Dermis microvascular lymphatic vessel endothelial cell (primary cell): ENCODE measurements at regions not wholly inside any gene's neighbourhood (a gene's known extent, or its start where the extent isn't known, plus 50 kb on each side); places are given as distances from the start of the nearest gene placed in this dataset.

Source experiments
- DNase-seq, 2 donors: peaks; one replicate each; pipeline versions ENCODE4 v3.0.0 to v3.0.0-alpha.2; 2010; ENCODE audit warnings: low read depth in 2 of 2

DNA sequence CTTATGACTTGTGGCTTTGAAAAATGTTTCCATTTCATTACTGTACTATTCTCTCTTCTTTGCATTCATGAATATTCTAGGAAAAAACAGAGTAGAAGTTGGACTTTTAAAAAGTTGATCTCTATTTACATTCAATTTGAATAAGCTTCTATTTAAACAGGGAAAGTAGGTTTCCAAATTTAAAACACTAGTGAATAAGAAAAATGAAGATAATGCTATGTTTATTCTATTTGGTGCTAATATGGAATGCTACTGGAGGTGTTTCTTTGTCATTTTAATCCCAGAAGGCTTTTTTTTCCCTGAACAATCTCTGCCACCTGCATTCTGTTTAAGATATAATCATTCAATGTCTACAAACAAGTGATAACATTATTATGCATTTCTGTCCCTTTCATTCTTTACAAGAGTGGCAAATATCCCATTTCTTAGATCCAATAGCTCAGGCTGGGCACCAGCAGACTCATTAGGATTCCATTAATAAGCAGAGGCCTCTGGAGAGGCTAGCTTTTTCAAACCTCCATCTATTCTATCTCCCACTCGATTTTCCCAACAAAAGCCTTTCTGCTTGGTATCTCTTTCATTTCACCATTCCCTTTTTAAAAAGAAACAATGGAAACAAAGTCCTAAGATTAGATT lies 1001.6 kb upstream of the CDH8 start:
- no peak for DNase-seq

DNA sequence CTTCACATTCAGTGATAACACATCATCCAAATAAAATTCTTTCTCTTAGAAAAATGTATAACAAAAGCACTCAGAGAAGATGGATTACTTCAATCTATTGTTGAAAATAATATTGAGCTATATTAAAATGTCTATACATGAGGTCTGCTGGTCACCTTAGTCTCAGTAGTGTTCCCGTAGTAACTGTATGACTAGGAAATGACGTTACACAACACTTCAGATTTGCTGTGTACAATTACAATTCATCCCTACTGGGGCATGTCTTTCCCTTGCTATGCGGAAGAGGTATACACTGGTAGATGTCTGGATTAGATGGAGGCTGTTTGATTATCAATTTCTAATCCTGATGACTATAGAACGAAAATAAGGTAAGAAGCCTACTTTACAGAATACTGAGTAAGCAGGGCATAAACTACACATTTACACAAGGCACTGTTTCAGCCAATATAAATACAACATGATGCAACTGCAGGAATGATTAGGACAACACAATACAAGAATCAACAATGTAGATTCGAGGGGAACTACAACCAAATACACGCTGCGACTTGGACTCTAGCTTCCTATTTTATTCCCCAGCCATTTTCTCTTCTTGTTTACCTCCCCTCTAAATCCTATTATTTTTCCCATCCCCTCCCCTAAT lies 982.5 kb upstream of the CDH8 start:
- DNase-seq, result no peak

DNA sequence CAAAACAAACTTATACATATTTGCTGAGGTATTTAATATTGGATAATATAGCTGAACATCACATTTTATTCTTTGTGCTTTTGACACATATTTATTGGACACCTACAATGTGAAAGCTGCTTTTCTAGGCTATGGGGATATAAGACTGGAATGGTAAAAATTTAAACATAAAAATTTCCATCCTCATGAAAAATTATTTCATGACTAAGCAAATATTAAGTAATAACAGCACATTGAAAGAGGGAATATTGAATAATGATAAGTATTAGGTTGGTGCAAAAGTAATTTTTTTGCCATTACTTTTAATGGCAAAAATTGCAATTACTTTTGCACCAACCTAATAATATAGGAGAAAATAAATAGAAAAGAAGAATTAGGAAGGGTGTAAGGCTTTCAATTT lies 972.5 kb upstream of the CDH8 start:
- no peak for DNase-seq

DNA sequence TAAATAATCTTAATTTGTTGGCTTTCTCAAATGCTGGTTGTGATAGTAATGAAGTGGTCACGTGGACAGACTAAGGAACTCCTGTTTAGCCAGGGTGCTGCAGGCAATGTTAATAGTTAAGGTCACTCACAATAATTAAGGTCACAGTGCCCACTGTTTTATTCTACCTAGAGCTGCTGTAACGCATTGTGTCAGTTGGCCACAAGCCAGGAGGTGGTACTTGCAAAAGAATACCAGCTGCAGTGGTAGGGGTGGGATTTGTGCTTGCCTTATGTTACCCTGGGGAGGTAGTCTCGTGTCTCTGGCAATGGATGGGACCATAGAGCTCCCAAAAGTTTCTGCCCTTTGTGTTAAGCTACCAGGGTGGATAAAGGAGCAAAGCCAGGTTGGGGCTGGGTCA lies 969.1 kb upstream of the CDH8 start:
- DNase-seq, result no peak

DNA sequence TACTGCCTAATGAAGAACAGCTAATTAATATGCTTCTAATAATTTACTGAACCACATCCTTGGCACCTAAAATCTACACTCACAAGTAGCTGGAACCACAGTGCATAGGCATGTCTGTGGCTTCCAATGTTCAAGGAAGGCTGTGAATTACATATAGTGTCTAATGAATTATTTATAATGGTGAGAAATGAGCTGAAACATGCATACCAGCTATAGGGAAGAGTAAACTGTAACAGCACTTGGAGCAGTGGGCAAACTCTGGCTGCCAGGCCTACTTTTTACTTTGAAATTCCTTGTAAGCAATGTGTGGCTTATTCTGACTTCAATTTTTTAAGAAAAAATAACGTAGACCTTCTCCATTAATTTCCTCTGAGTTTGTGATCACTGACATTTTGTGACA lies 953.2 kb upstream of the CDH8 start:
- no peak for DNase-seq

DNA sequence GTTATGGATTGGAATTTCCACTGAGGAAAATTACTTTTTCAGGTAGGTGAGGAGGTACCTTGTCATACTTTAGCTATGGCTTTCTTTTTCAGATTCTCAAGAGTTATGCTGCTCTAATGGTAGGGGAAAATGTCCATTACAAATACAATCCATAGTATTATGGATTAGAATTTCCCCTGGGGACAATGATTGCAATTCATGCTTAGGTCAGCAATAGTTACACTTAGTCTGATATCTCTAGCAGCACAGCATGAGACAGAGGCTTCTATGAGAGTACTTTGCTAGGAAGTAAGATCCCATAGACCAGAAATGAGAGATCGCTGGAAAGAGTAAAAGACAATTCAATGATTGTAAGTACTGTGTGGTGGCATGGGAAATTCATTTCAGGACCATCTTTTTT lies 949.5 kb upstream of the CDH8 start:
- DNase-seq, result no peak

DNA sequence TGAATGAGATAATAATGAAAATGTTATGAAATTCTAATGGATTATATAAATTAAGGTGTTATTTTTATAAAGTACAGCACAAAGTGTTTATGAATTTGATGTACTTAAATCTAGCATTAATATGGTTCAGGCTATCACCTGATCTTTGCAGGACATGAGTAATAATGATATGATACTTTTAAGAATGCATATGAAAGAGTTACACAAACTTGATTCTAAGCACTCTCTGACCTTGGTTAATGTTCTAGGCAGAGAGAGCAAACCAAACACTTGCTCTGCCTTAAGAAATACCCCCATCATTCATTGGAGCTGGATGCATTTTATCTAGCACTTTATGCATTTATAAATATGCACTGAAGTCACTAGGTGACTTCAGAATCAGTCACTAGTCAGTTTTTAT lies 942.2 kb upstream of the CDH8 start:
- DNase-seq, result no peak

DNA sequence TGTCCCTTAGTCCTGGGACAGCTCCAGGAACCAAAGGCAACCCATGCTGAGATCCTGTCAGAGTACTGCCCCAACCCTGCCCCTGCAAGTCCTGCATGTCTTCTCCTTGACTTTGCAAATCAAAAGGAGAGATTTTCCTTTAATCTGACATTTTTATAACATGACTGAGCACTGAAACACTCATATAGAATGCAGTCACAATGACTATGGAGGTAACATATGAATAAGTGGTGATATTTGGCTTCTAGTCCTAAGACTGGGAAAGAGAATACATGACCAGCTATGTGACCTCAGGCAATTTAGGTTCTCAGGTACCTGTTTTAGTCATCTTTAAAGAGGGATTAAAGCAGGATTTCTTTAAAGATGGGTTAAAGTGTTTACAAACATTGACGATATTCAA lies 941.6 kb upstream of the CDH8 start:
- DNase-seq, result no peak

DNA sequence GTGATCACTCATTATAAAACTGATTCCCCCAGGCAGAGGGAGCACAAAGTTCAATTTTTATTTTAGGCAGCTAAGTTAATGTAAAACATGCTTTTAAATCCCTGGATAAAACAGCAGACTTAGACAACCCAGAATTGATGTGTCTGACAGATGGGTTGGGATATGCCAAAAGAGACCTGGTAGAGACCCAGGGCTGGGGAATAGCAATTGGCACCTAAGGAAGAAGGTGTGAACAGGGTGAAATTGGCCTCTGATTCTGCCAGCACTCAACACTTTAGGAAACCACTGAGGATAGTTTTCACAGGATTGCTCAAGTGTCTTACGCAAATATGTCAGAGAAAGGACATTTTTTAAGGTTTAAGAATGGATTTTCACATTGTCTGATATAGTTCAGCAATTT lies 938.2 kb upstream of the CDH8 start:
- DNase-seq, result no peak

DNA sequence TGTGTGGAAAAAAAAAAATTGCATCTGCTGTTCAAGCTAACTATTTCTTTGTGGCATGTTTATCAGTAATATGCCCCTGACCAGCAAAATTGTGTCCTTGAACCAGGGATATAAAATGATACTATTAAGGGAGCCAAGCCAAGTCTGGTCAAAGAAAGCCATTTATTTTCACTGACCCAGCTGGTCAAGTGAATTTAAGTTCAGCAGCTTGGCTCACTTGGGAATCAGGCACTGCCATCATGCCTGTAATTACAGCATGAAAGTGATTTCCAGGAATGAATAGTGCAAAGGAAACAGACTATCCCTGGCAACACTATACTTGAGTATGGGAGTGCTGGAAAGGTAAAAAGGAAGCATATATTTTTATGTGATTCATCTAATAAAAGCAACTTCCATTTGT lies 934.6 kb upstream of the CDH8 start:
- no peak for DNase-seq

DNA sequence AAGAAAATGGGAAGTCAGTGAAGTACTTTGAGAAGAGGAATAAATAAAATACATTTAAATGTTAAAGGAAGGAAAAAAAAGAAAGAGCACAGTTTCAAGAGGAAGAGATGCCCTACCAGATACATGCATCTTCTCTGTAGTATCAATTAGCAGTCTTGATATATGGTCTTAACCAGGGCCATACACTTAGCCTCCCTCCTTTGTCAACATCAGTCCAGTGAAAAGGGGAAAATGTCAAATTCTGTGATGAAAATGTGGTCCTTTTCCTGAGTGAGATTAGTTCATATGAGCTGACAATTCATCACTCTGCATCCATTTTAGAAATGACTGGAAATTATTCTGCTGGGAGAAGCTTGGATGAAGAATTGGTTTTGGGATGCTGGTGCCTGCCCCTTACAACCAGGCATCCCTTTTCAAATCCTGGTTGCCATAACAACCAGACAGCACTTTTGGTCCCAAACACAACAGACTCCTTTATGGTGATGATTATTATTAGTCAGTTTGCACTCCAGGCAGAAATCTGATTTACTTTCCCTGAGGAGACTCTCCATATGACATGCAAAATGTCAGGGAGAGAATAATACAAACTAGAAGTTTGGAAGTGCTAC lies 933.6 kb upstream of the CDH8 start:
- DNase-seq, result no peak

DNA sequence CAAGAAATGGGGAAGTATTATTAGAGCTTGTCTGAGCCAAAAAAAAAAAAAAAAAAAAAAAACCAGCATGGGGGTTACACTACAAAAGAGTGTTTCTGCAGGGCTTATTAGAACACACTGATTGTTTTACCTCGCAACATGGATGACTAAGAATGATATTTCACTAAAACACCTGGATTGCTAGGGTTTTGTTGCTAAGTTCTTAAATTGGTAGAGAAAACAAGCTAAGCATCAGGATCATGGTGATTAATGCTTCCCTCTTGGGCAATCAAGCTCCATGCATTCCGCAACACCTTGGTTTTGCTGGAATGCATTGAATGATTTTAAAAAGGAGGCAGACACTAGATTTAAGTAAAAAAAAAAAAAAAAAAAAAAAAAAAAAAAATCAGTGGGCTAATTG lies 931.4 kb upstream of the CDH8 start:
- no peak for DNase-seq

DNA sequence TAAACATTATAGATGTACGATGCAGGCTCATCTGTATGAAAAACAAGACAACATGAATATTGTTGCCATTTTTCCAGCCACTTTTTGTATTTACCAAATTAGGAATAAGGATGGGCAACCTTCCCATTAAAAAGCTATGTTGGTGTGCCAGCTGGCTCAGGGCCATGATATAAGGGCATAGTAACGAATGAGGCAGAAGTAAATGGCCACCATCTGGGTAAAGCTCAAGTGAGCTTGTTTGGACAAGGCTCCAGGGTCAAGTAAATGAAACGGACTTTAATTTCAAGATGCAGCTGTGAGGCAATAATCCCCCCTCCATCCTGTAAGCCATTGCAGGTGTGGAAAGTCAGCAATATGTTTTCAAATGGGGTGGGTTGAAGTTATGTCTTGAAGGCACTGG lies 930.9 kb upstream of the CDH8 start:
- DNase-seq, result no peak

DNA sequence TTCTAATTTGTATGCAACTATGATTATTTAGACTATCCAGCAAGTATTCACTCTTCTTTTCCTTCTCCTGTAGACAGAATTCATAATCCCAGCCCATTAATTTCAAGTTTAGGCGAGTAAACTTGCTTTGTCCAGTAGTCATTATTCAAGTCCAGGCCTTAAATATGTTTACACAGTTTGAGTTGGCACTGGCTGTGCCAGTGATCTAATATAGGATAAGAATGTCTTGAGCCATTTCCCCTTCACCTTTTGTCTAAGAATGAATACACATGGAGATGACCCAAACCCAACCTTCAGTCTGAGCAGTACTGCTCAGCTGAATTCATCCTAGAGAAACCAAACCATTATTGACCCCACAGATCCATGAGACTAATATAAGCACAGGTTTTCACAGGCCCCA lies 930.4 kb upstream of the CDH8 start:
- DNase-seq, result no peak

DNA sequence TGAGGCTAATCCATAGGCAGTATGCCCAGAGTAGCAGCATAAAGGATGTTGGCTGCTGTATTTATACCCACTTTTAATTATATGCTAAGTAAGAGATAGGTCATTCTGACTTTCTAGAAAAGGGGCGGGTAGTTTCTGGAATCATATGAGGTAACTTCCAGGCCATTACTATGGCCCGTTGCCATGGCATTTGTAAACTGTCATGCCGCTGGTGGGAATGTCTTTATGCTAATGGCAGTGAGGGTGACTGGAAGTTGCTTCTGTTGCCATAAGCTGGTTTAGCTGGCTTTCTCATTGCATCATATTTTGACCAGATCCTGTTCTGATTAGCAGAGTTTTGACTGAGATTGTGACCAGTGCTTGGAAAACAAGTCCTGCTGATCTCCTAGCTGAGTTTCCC lies 929.6 kb upstream of the CDH8 start:
- DNase-seq, result no peak

DNA sequence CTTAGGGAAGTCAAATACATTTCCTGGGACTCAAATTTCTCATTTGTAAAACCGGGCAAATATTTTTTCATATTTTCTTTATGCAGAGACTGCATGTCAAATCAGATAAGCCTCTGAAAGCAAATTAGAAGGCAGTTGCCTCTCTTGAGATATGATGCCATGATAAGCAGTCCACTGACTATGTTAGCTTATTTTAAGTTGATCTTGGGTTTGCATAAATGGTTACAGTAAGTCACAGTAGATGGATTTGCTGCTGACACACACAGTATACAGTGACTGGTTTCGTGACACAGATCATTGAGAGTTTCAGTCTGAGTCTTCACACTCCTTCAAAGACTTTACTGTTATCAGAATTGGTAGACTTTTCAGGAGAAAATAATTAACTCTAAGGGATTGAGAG lies 927.6 kb upstream of the CDH8 start:
- DNase-seq, result no peak

DNA sequence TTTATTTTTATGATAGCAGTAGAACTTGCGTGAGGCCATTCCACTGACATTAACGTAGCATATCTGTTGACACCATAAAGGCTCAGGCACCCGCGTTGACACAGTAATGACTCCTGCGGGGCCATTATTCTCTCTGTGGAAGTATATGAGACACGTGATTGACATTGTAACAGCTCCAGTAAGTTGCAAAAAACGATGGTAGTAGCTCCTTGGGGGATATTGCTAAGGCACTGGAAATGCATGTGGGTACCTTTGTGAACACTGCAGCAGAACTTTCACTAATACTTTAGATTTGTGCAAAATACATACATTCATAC lies 918.8 kb upstream of the CDH8 start:
- DNase-seq, result no peak

DNA sequence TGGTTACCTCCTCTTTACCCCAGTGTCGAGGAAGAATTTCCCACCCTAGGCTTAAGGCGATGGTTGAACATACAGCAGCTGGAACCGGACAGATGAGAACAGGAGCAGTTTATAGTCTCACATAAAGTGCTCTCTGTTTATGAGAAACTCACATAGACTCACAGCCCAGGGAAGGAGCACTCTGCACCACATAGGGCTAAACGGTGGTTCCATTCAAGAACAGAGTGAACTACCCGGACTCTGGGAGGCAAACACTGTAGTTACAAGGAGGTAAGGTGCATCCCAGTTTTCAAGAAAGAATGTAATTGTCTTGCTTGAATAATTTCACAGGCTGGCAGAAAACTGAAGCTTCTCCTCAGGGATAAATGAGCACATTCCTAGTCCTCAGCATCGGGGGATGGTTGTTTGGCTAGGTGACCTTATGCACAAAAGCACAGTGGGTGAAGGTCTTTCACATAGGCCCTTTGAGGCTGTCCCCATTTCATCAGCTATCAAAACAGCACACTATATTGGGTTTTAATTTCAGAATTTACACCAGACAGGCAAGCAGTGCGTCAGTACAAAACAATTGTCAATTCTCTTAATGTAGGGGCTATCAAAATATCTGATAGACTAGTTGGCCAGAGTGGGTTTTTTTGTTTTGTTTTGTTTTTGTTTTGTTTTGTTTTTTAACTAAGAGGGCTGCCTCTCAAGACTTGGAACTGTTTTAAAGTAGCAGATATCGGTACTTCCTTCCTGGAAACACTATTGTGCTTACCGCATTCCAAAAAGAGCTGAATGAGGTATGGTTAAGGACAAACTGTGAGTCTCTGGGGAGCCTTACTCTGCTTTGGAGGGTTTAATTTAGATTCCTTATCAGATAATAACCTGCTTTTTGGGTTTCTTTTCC lies 918.1 kb upstream of the CDH8 start:
- DNase-seq, result no peak

DNA sequence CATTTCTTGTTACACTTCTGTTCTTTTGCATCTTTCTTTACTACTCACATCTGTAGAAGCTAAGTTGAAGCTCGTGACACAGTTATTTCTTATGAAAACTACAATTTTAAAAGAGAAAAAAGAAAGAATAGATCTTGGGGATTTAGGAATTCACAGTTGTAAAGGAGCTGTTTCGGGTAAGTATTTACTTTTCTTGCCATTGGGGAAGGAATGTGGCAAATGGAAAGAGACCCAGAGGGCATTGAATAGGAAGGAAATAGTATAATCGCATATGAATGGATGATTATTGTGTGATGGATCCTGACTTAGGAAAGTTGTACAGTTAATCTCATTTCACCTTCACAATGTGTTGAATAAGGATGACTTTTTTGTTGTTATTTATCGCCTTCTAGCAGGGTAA lies 914.1 kb upstream of the CDH8 start:
- DNase-seq, result no peak

DNA sequence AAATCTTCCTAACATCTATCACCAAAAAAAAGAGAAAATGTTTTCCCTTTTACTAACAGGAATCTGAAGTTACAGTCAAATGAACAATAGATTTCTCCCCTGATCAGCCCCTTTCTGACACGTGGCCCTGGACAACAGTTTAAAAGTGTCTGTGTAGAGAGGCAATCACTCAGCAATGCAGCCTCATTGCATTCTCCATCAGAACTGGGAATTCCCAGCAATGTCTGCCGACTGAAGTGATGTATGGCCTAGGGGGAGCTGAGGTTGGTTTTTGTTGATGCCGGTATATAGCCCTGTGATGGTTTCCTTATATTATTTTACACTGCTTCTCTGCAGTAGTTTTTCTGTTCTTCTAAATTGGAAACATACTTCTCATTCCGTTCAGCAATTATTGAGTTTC lies 904.3 kb upstream of the CDH8 start:
- DNase-seq, result no peak

DNA sequence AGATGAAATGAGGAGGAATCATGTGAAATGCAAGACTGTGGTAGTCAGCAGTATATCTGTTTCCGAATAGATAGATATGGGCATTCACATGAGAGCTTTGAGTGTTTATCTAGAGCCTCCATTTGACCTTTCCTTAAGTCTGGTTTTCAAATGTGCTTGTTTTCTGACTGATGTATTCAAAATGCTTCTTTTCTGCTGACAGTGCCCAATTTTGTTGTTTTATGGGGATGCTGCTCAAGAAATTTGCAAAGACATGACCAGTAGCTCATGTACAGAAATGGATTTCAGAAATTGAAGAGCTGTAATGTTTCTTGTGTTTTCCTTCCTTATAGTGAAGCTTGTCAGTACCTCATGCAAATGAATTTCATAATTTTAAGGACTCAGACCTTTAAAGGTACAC lies 903.4 kb upstream of the CDH8 start:
- no peak for DNase-seq

DNA sequence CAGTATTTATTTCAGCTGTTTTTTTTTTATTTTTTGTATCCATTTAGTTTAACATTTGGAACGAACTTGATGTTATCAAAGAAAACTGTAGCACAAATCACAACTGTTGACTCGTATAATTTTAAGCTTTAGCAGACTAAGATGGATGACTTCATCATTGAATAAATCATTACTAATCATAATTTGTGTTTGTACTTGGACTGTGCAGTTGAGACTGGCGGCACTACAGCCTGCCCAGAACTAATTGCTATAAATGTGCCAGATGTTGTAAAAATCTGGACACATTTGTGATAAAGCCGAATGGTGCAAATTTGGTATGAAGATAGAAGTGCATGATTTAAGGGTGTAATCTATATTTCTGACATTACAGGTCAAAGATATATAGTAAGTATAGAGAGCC lies 897.7 kb upstream of the CDH8 start:
- DNase-seq, result no peak

DNA sequence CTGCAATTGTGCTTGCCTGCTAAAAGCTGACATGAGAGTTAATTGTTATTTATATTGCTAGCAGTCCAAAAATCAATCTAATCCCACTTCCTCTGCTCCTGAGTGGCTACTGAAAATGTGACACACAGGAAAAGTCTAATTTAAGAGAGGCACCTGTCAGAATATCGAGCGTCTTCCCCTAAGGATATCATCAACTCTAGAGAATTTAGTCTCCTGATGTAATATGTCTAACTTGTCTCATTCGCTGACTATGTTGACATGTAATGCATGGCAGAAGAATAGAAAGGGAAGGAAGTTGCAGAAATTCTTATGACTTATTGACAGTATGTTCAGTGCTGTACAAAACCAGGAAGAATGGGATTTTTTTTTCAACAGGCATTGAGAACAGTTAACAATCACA lies 893.4 kb upstream of the CDH8 start:
- no peak for DNase-seq
